ENCODE measurements at regions not wholly inside any gene's neighbourhood (a gene's known extent, or its start where the extent isn't known, plus 50 kb on each side); places are given as distances from the start of the nearest gene placed in this dataset.

- no peak for DNase-seq (ENCODE audit: low spot score)
Observed at GRCh38 chr4:163582703-163583102, 88.2 kb downstream of the TMA16 start.

GRCh38 chr4:163587867-163588266 is 93.4 kb downstream of the TMA16 start:
- no peak for DNase-seq (ENCODE audit: low spot score)

GRCh38 chr4:163588532-163588931 is 94.0 kb downstream of the TMA16 start:
- DNase-seq (ENCODE audit: low spot score), result no peak

GRCh38 chr4:163590103-163590502 is 95.6 kb downstream of the TMA16 start:
- DNase-seq (ENCODE audit: low spot score), result no peak

- DNase-seq (ENCODE audit: low spot score), result no peak
Observed at GRCh38 chr4:163590619-163591264, 96.3 kb downstream of the TMA16 start.

GRCh38 chr4:163591614-163592020 is 97.1 kb downstream of the TMA16 start:
- no peak for DNase-seq (ENCODE audit: low spot score)

GRCh38 chr4:163592212-163592611 is 97.7 kb downstream of the TMA16 start:
- DNase-seq (ENCODE audit: low spot score), result peak; percentile 45

GRCh38 chr4:163595580-163595979 is 101.1 kb downstream of the TMA16 start:
- no peak for DNase-seq (ENCODE audit: low spot score)

GRCh38 chr4:163598028-163598427 is 103.5 kb downstream of the TMA16 start:
- DNase-seq (ENCODE audit: low spot score), result no peak

GRCh38 chr4:163598489-163598888 is 104.0 kb downstream of the TMA16 start:
- DNase-seq (ENCODE audit: low spot score), result no peak

- DNase-seq (ENCODE audit: low spot score), result no peak
Observed at GRCh38 chr4:163600727-163601126, 106.2 kb downstream of the TMA16 start.

GRCh38 chr4:163603257-163603656 is 108.8 kb downstream of the TMA16 start:
- DNase-seq (ENCODE audit: low spot score), result no peak

- DNase-seq (ENCODE audit: low spot score), result no peak
Observed at GRCh38 chr4:163606896-163607691, 112.6 kb downstream of the TMA16 start.

- no peak for DNase-seq (ENCODE audit: low spot score)
Observed at GRCh38 chr4:163609019-163609418, 114.5 kb downstream of the TMA16 start.

GRCh38 chr4:163610648-163611047 is 116.2 kb downstream of the TMA16 start:
- DNase-seq (ENCODE audit: low spot score), result no peak

- DNase-seq (ENCODE audit: low spot score), result no peak
Observed at GRCh38 chr4:163611182-163611581, 116.7 kb downstream of the TMA16 start.

- no peak for DNase-seq (ENCODE audit: low spot score)
Observed at GRCh38 chr4:163611784-163612445, 117.4 kb downstream of the TMA16 start.

GRCh38 chr4:163612762-163613161 is 118.3 kb downstream of the TMA16 start:
- no peak for DNase-seq (ENCODE audit: low spot score)

GRCh38 chr4:163613383-163613782 is 118.9 kb downstream of the TMA16 start:
- no peak for DNase-seq (ENCODE audit: low spot score)

- no peak for DNase-seq (ENCODE audit: low spot score)
Observed at GRCh38 chr4:163614866-163615265, 120.4 kb downstream of the TMA16 start.

- no peak for DNase-seq (ENCODE audit: low spot score)
Observed at GRCh38 chr4:163618845-163619244, 124.4 kb downstream of the TMA16 start.

- DNase-seq (ENCODE audit: low spot score), result no peak
Observed at GRCh38 chr4:163620738-163621137, 126.2 kb downstream of the TMA16 start.

GRCh38 chr4:163621821-163622220 is 127.3 kb downstream of the TMA16 start:
- no peak for DNase-seq (ENCODE audit: low spot score)
